AG04450 (cell line): ENCODE measurements at regions not wholly inside any gene's neighbourhood (a gene's known extent, or its start where the extent isn't known, plus 50 kb on each side); places are given as distances from the start of the nearest gene placed in this dataset.

ENCODE experiments used
- CTCF ChIA-PET: fragments of 300-600, 350-600 bp; formaldehyde crosslinking; extraction: SDS; loops from one replicate; lab custom pipeline; 2022; ENCODE audit warnings: antibody characterized with exemption, inconsistent platforms; lab: Charles Lee
- POLR2A ChIA-PET: fragments of 350-600 bp; formaldehyde crosslinking; extraction: SDS; loops from one replicate; lab custom pipeline; 2021; ENCODE audit warnings: antibody characterized with exemption, inconsistent platforms; lab: Yijun Ruan, JAX
- DNase-seq: peaks from one replicate; pipeline ENCODE4 v3.0.0-alpha.2; 2011; ENCODE audit warnings: low read depth, low spot score
- H3K27ac ChIP-seq: one replicate; pipeline ENCODE4 v1.5.1; 2012; ENCODE audit warnings: low read depth, low read length, control low read depth
- H3K27me3 ChIP-seq: one replicate; pipeline ENCODE4 v1.6.0; 2012; ENCODE audit warnings: low read length; ENCODE audit not compliant: control insufficient read depth, insufficient read depth
- H3K4me3 ChIP-seq: 2 replicates; pipeline ENCODE4 v1.5.1; 2011; ENCODE audit warnings: mild to moderate bottlenecking, low read depth, low read length, control low read depth
- H3K9me3 ChIP-seq: 2 replicates; pipeline ENCODE4 v1.5.1; 2012; ENCODE audit warnings: low read length; ENCODE audit not compliant: control insufficient read depth, insufficient read depth
- CTCF ChIP-seq: IDR thresholded peaks from 2 replicates; pipeline ENCODE4 v1.5.1; 2011; ENCODE audit warnings: low read depth, low read length, control low read depth, inconsistent platforms

DNA sequence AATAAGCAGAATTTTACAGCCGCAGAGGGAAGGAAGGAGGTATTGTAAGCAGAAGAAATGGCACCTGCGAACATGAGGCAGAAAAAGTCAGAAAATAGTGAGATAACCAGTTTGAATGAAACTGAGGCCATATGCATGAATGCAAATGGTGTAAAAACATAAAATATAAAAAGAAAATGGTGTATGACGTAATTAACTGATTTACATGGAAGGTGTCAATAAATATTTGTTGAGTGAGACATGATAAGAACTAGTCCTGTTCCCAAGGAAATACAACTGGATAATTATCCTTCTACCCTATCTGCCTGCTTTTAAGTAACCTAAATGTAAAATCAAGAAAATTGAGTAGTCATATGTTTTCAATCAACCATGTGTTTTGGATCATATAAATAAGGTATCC, 178.1 kb upstream of the TOX3 start:
- POLR2A ChIA-PET: no interaction called here
- CTCF ChIA-PET: no interaction called here
- Histone ChIP-seq H3K9me3 (no peaks in the 10 kb centered on the region; the same call in none of the 2 replicates), H3K27ac (no peak overlapping the region), H3K4me3 (no peak overlapping the region), H3K27me3 (no peaks in the 10 kb centered on the region)
- no peak for TF ChIP-seq CTCF
- no peak for DNase-seq

GRCh38 chr16:52721331-52721730, 174.4 kb upstream of the TOX3 start:
- H3K9me3 ChIP-seq: peaks cover 14% of the 10 kb centered on the region
- no peaks in the 10 kb centered on the region for H3K27me3 ChIP-seq
- H3K4me3 ChIP-seq: no peak overlapping the region
- DNase-seq: no peak
- POLR2A ChIA-PET: no interaction called here
- TF ChIP-seq CTCF: no peak
- H3K27ac ChIP-seq: no peak overlapping the region
- CTCF ChIA-PET: no interaction called here

DNA sequence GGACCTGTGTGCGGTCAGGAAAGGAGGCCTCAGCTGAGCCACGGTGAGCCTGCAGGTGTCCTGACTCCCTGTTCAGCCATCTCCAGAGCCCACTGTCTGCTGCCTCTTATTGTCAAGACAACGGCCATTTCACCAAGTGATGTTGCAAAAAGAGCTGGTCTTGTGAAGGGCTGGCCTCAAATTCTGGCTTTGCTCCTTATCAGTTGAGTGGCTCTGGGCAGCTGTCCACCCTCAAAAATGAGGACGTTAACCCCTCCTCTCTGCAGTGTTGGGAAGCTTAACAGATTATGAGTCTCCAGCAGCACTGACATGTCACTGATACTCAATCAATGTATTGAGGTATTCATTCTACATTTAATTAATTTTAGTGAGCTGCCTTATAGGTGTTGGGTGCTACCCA, 171.1 kb upstream of the TOX3 start:
- Histone ChIP-seq H3K9me3 (peaks cover 22% of the 10 kb centered on the region), H3K4me3 (no peak overlapping the region), H3K27ac (no peak overlapping the region), H3K27me3 (no peaks in the 10 kb centered on the region)
- no peak for DNase-seq
- ChIA-PET POLR2A (no interaction called here), CTCF (no interaction called here)
- no peak for TF ChIP-seq CTCF

DNA sequence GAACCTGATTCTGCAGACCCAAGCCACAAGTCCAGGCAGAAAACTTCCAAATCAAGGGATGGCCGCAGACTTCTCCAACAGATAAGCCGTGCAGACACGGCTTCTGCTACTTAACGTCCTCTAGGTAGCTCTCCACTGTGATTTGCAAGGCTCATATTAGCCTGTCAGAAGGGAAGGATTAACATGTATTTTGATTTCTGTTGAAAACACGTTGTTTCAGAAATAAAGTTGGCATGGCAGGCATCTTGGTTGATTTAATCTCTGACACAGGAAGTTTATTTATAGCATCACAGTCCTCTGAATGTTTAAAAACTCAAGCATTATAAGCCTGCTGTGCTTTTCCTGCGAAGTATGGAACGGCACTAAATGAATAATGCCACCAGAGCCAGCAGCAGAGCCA, 166.8 kb upstream of the TOX3 start:
- DNase-seq: no peak
- Histone ChIP-seq H3K4me3 (no peak overlapping the region), H3K27me3 (no peaks in the 10 kb centered on the region), H3K27ac (no peak overlapping the region), H3K9me3 (peaks cover 22% of the 10 kb centered on the region)
- ChIA-PET POLR2A (no interaction called here), CTCF (no interaction called here)
- TF ChIP-seq CTCF: no peak

DNA sequence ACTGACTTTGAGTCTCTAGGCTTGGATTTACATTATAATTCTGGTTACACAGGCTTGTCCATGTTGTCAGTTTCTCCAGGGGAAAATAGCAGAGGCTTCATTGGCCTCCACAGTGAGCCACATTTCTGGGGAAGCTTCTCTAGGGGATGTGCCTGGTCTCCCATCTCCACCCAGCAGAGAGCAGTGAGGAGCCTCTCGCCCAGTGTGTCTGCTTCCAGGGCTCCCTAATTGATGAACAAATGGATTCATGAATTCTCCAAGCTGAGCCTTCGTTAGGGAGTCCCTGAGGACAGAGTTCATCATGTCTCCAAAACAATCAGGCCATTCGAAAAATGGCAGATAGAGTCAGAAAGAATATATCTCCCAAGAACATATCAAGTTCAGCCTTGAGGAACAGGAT, 162.4 kb upstream of the TOX3 start:
- CTCF ChIA-PET: interaction anchor here (0.6 kb wide), 1 partner anchor 68 kb away, joined by 4 read pairs; no protein-coding TSS in a partner anchor

More for the DNA sequence above, 162.4 kb upstream of the TOX3 start:
- Histone ChIP-seq H3K9me3 (peaks cover 7% of the 10 kb centered on the region), H3K4me3 (no peak overlapping the region), H3K27me3 (no peaks in the 10 kb centered on the region), H3K27ac (no peak overlapping the region)
- TF ChIP-seq CTCF: no peak
- POLR2A ChIA-PET: no interaction called here
- no peak for DNase-seq
